Activated CD8-positive, alpha-beta memory T cell treated with anti-CD3 and anti-CD28 coated beads, Interleukin-2, amount 50 U/mL, for 1 hour (primary cell): ENCODE measurements at regions not wholly inside any gene's neighbourhood (a gene's known extent, or its start where the extent isn't known, plus 50 kb on each side); places are given as distances from the start of the nearest gene placed in this dataset.
"Not testable (repeated sequence)": the region's sequence is repeated elsewhere in the genome, so short reads cannot be mapped to it uniquely, and the experiment has no call there.

Experiments
- DNase-seq: peaks from one replicate; pipeline ENCODE4 v3.0.0-alpha.2; 2020; ENCODE audit errors: extremely low read depth

DNA sequence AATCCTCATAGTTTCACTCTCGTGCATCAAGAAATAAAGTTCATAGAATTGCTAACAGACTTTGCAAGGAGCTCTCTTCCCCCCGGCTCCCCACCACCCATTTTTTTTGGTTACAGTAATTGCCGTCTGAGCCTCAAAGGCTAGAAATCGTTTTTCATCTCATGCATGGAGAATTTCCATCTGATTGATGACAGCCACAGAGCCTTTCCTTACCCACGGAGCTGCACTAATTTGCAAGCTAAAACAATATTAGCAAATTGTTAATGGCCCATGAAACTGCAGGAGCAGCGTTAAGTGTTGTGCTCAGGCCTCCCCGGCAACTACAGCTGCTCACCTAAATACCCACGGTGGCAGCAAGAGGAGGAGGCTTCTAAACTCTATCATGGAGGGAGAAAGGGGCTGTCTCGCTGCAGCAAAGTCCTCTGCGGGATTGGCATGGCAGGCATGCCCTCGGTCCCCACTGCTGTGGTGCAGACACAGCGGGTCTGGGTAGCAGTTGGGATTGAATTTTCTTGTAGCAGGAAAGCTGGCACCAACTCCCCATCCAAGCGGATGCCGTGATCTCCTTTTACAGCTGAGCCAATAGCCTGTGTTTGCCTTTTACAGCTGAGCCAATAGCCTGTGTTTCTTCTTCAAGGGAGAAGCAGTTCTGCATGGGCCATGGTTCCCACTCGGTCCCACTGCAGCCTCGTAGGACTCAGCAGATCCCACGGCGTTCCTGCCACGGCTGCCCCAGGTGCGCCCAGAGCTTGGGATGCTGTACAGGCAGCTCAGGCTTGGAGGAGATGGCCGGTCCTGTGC is 412.3 kb downstream of the BRD1 start:
- DNase-seq = no peak

DNA sequence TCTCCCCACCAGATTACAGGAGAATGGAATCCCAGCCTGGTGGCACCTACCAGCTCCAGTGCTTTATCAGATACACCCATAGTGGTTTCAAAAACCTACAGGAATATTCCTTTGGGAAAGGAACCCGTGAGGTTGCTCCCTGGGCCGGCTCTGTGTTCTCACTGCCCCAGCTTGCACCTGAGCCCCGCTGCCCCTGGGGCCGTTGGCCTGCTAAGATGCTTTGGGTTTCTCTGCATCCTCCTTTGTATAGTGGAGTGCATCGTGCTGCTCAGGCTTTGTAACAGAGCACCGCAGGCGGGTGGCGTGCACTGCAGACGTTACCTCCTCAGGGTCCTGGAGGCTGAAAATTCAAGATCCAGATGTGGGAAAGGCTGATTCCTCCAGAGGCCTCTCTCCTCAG is 414.1 kb downstream of the BRD1 start:
- DNase-seq = no peak

GRCh38 chr22:49413146-49413545 is 414.5 kb downstream of the BRD1 start:
- DNase-seq = no peak

GRCh38 chr22:49412236-49412635 is 415.4 kb downstream of the BRD1 start:
- DNase-seq = no peak

DNA sequence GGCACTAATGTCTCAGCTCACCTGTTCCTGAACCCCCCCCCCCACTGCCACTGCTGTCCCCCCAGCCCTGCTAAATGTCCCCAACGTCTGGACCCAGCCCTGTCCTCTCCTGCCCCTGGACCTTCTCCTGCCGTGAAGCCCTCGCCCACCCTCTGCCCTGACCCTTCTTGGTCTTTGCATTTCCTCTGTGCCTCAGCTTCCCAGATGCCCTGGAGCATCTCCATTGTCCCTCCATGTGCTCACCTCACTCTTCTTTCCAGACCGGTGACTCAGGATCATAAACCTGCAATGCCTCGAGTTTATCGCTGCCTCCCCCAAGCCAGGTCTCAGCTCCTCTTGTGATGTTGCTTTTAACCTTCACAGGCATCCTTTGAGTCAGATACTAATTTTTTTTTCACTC is 416.4 kb downstream of the BRD1 start:
- no peak for DNase-seq

- no peak for DNase-seq
Measured at GRCh38 chr22:49408102-49408836, 419.4 kb downstream of the BRD1 start.

DNA sequence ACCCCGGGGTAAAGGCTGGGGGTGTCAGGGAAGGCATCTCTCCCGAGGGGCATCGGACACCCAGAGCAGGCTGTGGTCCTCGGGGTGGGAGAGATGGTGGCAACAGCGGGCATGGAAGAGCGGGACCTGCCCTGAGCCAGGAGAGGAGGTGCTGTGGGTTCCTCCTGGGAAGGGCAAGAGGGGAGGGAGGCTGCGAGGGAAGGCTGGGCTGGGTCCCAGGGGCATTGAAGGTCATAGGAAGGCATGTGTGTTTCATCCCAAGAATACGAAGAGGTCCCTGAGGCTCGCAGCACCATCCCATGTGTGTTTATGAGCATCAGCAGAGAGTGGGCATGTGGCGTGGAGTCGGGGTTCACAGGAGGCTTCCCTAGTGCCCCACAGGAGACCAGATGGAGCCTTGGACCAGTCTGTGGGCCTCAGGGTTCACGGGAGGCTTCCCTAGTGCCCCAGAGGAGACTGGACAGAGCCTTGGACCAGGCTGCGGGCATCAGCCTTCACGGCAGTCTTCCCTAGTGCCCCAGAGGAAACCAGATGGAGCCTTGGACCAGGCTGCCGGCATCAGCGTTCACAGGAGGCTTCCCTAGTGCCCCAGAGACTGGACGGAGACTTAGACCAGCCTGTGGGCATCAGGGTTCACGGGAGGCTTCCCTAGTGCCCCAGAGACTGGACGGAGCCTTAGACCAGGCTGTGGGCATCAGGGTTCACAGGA is 420.6 kb downstream of the BRD1 start:
- DNase-seq = no peak

DNA sequence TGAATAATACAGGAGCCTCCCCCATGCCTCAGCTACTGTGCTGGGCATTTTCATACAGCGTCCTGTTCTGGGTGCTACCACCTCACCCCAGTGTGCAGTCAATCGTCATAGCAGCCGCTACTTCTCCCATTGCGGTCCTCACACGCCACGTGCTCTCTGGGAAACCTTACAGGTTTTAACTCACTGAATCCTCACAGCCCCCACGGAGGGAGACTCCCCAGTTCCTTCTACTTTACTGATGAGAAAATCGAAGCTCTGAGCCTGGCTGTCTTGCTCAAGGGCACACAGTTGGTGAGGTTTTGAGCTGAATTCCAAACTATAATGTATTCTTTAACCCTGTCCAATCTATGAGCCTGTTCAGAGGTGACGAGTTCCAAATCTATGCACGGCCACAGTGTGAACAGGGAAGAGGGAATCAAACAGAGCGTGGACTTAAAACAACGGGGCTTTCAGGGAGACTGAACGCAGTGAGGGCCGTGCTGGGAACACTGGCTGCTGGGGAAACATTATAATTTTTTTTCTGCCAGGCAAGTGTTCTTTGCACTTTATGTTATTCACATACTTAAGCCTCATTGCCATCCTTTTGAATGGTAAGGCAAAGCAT is 421.5 kb downstream of the BRD1 start:
- no peak for DNase-seq

GRCh38 chr22:49405590-49405989 is 422.1 kb downstream of the BRD1 start:
- no peak for DNase-seq

DNA sequence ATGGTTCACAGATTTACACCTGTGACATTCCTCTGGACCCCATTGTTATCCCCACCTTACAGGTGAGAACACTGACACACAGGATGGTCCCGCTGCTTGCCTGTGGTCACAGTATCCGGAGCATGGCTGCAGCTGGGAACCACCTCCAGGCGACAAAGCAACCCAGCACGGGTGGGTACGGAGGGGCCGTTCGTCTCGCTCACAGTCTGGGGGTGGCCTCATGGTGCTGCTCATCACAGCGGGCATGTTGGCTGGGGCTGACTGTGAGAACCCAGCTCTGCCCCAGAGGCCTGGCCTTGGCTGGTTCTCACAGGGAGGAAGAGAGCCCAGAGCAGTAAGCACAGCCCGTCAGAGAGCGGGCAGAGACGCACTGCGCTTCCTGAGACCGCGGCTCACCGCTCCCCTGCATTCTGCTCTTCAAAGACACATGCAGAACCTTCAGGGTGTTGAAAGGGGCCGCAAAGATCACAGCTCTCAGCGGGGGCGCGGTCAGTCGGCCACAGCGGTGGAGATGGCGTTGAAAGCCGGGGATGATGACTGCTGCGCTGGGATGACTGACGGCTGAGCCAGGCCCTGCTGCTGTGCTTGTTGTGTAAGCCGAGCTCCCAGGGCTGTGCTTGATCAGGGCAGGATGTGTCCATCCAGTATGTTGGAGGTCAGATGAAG is 423.0 kb downstream of the BRD1 start:
- DNase-seq = no peak

GRCh38 chr22:49404020-49404419 is 423.7 kb downstream of the BRD1 start:
- DNase-seq = no peak

GRCh38 chr22:49403102-49403501 is 424.6 kb downstream of the BRD1 start:
- DNase-seq = no peak

GRCh38 chr22:49402169-49402568 is 425.5 kb downstream of the BRD1 start:
- no peak for DNase-seq

DNA sequence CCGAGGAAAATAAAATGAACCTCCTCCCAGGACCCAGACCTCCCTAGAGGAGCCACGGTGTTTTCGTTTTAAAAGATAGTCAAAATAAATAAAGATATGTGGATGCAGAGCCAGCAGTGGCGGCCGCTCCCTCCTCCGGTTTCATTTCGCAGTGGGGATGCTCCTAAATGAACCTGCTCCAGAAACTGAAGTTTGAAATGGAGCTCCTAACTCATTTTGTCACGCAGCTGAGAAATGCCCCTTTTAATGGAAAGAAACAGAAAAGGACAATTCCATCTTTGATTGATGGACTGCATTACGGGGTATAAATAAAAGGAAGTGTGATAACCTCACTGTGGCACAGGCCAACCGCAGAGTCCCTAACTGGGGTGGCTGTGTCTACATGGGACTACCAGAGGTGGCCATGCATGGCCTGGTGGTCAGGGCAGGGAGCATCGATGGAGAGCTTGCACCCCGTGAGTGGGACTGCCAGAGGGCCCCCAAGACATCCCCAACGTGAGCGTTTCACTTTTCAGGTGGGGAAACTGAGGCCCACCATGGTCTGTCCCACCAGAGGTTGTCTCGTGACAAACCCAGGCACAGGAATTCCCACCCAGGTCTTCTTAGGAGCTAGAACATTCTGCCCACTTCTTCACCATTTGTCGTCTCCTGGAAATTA is 426.6 kb downstream of the BRD1 start:
- DNase-seq = no peak

GRCh38 chr22:49400136-49400940 is 427.3 kb downstream of the BRD1 start:
- DNase-seq = no peak

GRCh38 chr22:49398646-49399045 is 429.0 kb downstream of the BRD1 start:
- DNase-seq = no peak

DNA sequence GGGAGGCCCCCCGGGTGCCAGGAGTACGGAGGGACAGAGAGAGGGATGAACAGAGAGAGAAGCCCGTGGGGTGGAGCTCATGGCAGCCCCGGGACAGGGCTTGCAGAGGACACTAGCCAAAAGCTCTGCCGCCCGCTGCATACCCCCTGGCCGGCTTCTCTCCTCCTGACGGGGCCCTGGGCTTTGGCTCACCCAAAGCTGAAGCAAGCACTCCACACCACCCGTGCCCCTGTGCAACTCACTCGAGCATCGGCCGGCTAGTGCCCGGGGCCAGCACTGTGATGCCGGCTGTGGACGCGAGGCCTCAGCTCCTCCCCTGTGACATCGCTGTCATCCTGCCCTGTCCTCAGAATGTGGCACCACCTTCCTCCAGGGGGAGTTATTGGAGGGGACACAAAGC is 429.6 kb downstream of the BRD1 start:
- DNase-seq = no peak

GRCh38 chr22:49396817-49397216 is 430.9 kb downstream of the BRD1 start:
- no peak for DNase-seq

DNA sequence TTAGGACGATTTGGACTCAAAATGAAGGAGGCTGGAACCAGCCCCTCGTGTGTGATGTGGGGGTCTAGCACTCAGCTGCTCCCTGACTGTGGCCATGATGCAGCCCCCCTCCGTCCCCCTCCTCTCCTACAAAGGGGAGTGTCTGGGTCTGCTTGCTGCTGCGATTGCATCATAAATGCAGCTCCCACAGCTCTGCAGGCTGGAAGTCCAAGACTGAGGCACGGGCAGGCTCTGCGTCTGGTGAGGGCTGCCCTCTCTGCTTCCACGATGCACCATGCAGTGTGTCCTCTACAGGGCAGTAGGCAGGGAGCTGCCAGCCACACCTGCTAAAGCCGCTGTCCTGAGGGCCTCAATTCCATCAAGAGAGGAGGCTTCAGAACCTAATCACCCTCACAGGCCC is 432.1 kb downstream of the BRD1 start:
- no peak for DNase-seq

DNA sequence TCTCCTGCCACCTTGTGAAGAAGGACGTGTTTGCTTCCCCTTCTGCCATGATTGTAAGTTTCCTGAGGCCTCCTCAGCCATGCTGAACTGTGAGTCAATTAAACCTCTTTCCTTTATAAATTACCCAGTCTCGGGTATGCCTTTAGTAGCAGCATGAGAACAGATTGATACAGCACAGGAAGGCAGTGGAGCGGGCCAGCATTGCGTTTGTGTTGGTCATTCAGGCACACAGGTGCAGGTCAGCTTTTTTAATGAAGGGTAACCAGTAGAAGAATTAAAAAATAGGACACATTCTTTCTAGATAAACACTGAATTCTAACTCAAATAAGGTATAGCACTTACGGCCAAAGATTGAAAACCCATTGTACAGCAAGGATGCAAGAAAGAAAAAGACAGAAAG is 432.6 kb downstream of the BRD1 start:
- DNase-seq = not testable (repeated sequence)
